GM21390 (cell line): ENCODE measurements at regions not wholly inside any gene's neighbourhood (a gene's known extent, or its start where the extent isn't known, plus 50 kb on each side); places are given as distances from the start of the nearest gene placed in this dataset.

Experiments used
- ATAC-seq: cut with Tn5 transposase; IDR thresholded peaks from one replicate; pipeline ENCODE4 v1.9.1; 2021; ENCODE audit not compliant: unreplicated experiment

- ATAC-seq: no peak
These were observed 372.4 kb downstream of the SUCLA2 start for GRCh38 chr13:47628666-47629065.

GRCh38 chr13:47623862-47624261, 377.2 kb downstream of the SUCLA2 start:
- ATAC-seq: no peak

GRCh38 chr13:47621931-47622330, 379.1 kb downstream of the SUCLA2 start:
- no peak for ATAC-seq

GRCh38 chr13:47611664-47612288, 389.3 kb downstream of the SUCLA2 start:
- ATAC-seq: no peak

GRCh38 chr13:47610687-47611086, 390.4 kb downstream of the SUCLA2 start:
- no peak for ATAC-seq

GRCh38 chr13:47603365-47603764, 397.7 kb downstream of the SUCLA2 start:
- no peak for ATAC-seq

- no peak for ATAC-seq
These were observed 402.6 kb downstream of the SUCLA2 start for GRCh38 chr13:47598340-47598911.

GRCh38 chr13:47594833-47595232, 406.2 kb downstream of the SUCLA2 start:
- no peak for ATAC-seq

GRCh38 chr13:47592256-47592655, 408.8 kb downstream of the SUCLA2 start:
- ATAC-seq: no peak

GRCh38 chr13:47588676-47589075, 412.4 kb downstream of the SUCLA2 start:
- ATAC-seq: no peak

- no peak for ATAC-seq
These were observed 428.7 kb downstream of the SUCLA2 start for GRCh38 chr13:47572375-47572774.

- ATAC-seq: no peak
These were observed 437.0 kb downstream of the SUCLA2 start for GRCh38 chr13:47564041-47564440.

- ATAC-seq: no peak
These were observed 444.4 kb downstream of the SUCLA2 start for GRCh38 chr13:47556703-47557102.

- no peak for ATAC-seq
These were observed 445.8 kb downstream of the SUCLA2 start for GRCh38 chr13:47555235-47555634.

GRCh38 chr13:47553329-47553977, 447.6 kb downstream of the SUCLA2 start:
- no peak for ATAC-seq

GRCh38 chr13:47549219-47549752, 451.8 kb downstream of the SUCLA2 start:
- no peak for ATAC-seq

GRCh38 chr13:47548294-47548840, 452.7 kb downstream of the SUCLA2 start:
- ATAC-seq: no peak

- no peak for ATAC-seq
These were observed 454.5 kb downstream of the SUCLA2 start for GRCh38 chr13:47546391-47547225.

- no peak for ATAC-seq
These were observed 455.7 kb downstream of the SUCLA2 start for GRCh38 chr13:47545201-47546024.

GRCh38 chr13:47539317-47539716, 461.8 kb downstream of the SUCLA2 start:
- ATAC-seq: no peak
